HG03060 (cell line): ENCODE measurements at regions not wholly inside any gene's neighbourhood (a gene's known extent, or its start where the extent isn't known, plus 50 kb on each side); places are given as distances from the start of the nearest gene placed in this dataset.

Source experiments
- ATAC-seq: cut with Tn5 transposase; IDR thresholded peaks from one replicate; pipeline ENCODE4 v1.9.1; 2021; ENCODE audit warnings: low read depth, moderate number of reproducible peaks; ENCODE audit not compliant: unreplicated experiment

DNA sequence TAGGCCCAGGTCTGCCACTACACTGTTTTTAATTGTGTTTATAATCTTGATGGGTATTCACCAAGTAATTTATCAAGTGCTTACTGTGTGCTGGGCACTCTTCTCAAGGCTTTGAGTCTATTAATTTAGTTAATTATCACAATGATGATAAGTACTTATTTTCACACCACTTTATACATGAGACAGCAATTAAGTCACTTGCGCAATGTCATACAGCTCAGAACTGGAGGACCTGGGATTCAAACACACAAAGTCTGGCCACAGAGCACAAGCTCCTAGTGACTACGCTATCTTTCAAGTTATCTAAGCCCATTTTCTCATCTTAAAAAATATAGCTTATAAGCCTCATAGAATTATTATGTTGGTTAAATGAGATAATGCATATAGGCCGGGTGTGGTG lies 85.0 kb downstream of the LLPH start:
- ATAC-seq, result no peak

DNA sequence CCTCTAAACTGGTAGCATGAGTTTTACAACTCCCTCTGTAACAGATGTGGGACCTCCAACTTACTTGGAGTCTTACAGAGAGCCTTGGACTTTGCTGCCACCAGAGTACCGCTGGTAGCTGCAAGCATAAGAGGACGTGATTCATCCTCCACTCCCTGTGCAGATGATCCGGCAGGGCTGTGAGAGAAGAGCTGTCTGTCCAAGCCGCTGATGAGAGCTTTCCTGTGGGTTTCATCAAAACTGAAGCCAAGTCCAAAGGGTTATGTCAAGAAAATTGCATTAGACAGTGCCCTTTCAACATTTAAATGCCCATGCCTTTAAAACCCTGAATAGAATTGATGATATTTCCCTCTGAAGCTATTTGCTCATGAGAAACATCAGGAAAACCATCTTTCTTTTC lies 85.8 kb downstream of the LLPH start:
- ATAC-seq, result no peak

DNA sequence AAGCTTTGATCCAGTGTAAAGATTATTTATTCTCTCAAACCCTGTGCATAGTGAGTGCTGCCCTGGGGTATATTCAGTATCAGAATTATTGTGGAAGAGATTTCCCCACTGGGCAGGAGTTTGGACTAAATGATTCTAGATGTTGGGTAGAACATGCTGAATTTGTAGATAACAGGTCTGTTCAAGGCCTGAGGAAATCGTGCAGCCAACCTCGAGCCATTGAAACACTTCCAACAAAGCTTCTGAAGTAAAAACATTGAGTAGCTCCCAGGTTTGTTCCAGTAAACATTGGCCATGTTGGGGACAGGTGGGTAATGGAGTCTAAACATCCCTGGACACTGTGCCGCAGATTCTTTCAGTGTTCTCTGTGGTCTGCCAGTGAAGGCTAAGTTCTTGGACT lies 87.5 kb downstream of the LLPH start:
- no peak for ATAC-seq

DNA sequence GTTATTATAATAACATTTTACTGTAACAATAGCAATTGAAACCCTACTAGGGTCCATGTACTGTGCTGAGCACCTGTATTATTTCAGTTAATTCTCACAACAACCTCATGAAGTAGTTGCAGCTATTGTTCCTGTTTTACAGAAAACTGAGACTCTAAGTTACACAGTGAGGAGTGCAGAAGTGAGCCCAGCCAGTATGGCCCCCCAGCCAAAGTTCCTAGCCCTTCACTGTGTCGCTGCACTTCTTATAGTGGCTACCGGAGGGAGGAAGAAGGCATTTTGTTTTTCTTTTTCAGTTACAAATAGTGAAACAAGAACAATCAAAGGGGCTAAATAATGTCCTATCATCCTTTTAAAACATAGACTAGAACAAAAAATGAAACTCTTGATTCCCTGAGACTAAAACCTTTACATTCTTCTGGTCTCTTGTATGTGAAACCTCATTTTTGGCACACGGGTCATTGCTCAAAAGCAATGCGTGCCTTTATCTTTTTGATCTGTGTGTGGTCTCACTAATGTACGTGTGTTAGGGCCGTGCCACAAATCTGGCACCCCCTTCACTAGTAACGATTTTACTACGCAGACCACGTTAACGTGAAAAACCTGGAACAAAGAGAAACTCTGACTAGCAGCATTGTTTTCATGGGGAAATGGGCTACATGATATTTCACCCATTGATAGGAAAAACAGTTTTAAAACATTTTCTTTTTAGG lies 88.7 kb downstream of the LLPH start:
- no peak for ATAC-seq

DNA sequence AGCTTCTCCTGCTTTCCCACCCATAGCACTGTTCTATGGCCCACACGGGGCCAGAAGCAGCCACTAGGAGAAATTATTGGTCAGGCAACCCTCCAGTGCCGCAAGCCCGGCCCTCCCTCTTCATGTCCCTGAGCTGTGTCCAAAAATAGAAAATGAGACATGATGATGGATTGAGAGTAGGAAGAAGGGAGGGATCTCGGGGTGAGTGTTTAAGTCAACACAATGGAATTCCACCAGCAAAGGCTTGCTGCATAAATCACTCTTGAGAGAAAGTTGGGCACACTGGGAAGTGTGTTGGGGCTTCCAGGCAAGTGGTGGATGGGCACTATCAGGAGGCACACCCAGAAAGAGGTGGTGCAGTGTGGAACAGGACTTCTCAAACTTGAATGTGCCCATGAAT lies 94.2 kb downstream of the LLPH start:
- no peak for ATAC-seq

DNA sequence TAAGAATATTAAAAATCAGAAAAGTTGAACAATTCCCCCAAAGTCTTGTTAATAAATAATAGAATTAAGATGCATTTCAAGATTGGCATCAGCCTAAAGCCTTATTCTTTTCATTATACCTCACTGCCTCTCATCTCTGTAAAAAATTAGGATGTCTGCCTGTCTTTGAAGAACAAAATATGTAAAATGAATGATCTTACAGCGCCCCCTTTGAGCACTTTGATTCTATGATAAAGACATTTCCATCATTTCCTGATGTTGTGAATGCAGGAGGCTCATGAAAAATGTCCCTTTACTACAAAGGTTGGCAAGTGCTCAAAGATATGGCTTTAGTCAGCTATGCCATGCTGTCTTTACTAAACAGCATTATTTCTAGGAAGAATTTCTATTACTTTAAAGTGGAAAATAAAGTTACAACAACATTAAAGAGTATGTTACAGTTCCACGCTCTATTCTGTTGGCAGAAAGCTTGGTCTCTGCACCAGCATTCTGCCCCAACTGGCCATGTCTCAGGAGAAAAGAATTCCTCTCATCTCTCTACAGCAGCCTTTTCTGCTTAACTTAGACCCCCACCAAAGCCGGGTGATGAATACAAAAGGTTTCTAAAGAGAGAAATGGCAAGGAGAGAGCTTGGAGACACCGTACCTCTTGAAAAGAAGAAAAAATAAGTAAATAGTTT lies 95.1 kb downstream of the LLPH start:
- ATAC-seq, result no peak

DNA sequence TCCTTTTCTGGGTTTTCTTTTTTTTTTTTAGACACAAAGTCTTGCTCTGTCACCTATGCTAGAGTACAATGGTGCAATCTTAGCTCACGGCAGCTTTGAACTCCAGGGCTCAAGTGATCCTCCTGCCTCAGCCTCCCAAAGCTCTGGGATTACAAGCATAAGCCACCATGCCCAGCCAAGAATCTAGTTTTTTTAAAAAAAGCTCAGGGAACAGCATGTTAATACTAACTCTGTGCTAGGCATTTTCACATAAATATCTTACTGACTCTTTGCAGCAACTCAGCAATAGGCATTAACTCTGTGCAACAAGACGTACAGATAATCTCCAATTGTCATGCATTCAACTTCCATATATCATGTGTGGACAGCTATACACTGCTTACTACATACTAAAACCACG lies 97.4 kb downstream of the LLPH start:
- ATAC-seq, result no peak

DNA sequence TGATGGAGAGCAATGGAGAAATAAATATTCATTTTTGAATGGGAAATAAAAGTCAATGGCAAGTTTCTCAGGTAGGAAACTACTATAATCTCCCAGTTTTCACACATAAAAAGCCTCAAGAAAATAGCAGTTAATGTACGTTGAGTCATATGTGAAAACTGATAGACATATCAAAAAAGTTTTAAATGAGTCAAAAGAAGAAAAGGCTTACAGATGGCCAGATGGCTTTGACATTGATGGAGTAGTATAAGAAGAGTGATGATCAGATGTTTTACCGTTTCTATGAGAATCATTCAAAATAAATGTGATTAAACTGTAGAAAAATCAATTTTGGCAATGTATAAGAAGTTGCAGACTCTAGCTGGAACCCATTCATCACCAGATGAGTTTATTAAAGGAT lies 97.8 kb downstream of the LLPH start:
- no peak for ATAC-seq

DNA sequence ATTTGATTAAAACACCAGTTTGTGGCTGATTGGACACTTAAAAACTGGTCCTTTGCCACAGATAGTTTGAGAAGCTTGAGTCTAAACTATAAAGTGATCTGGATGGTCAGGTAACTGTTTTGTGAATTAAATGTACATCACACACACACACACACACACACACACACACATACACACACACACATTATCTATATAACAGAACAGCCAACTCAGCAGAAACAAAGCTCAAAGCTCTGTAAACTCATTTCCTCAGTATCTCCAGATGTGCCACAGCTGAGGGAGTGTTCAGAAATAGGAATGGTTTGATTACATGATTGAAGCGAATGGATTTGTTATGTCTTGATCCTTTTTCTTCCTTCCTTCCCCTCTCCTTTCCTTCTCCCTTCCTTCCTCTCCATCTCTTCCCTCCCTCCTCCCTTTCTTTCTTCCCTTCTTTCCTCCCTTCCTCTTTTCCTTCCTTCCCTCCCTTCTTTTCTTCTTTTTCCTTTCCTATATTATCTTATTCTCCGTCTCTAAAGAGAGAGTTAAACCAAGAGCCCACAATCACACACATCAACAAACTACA lies 100.3 kb downstream of the LLPH start:
- ATAC-seq, result no peak

DNA sequence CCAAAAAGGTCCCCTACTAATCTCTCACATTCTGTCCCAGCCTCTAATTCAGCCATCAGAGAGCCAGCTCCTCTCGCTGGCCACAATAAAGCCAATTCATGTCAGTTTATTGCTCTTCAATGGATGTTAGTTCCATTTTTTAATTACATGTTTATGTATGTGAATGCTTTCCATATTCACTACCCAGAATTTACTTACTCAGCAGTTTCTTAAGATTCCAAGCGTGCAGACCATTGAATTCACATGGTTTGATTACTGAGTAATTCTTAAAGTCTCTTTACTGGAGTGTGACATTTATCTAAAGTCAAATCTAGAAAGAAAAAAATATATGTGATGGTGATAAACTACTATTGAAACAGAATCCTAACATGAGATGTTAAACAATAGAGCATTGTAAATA lies 102.2 kb downstream of the LLPH start:
- ATAC-seq, result no peak

DNA sequence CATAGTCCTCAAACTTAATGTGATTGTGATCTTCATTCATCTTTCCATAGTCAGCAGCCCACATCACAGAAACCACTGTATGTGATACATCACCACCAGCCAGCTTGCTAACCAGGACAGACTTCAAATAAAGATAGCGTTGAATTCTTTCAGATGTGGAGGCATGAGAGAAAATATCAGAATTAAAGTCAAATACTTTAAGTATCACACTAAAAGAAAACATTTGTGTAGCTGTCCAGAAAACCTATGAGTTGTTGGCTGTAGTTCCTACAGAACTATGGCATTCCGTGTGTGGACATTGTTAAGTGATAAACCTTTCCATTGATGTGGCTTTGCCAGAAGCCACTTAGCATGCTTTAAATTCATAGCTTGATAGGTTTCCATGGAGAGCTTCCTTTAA lies 105.1 kb downstream of the LLPH start:
- ATAC-seq, result no peak

DNA sequence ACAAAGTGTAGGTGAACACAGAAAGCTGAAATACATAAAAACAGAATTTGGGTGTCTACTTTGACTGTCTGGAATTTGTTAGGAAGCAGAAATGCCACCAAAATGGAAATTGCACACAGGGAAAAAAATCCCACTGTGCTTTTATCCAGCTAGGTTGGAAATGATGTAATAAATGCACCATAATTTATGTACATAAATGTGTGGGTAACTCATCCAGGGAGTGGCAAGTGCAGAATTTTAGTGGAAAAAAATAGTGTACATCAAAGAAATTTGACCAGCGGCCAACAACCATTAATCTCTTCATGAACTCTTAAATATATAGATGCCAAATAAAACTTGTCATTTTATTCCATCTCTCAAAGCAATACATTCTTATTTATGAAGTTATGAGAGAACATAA lies 105.6 kb downstream of the LLPH start:
- no peak for ATAC-seq

DNA sequence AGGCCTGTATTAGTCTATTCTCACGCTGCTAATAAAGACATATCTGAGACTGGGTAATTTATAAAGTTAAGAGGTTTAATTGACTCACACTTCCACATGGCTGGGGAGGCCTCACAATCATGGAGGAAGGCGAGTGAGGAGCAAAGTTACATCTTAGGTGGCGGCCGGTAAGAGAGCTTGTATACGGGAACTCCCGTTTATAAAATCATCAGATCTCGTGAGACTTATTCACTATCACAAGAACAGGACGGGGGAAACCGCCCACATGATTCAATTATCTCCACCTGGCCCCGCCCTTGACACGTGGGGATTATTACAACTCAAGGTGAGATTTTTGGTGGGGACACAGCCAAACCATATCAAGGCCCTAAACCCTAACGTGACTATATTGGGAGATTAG lies 110.1 kb downstream of the LLPH start:
- ATAC-seq, result no peak

DNA sequence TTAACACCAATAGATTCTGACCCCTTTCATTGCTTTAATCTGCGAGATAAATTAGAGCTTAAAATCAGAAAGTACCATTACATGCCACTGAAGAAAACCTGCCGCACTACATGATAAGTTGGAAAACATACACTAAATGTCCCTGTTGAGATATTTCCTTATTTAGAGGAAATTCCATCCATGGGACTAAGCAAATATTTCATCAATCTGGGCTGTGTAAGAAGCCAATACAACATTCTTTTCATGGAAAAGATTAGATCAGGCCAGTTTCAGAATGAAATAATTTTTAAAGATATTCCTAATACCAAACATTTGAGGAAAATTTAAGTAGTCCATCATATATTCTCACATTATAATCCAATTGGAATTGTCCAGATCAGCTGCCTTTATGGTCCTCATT lies 112.8 kb downstream of the LLPH start:
- no peak for ATAC-seq
